ENCODE measurements at regions not wholly inside any gene's neighbourhood (a gene's known extent, or its start where the extent isn't known, plus 50 kb on each side); places are given as distances from the start of the nearest gene placed in this dataset.

- H2BK5ac ChIP-seq (ENCODE audit: low read depth, low read length): no peak overlapping the region
- peak; percentile 33 to 82 for TF ChIP-seq POLR2A (IDR thresholded peaks at IDR 0.05; ENCODE audit: control extremely low read depth in 1 of 2, low read depth in 2 of 2, low read length in 2 of 2)
- no peak for TF ChIP-seq BRCA1 (IDR thresholded peaks at IDR 0.05; ENCODE audit: low read depth, low read length)
Observed at GRCh38 chrX:114049063-114049462, 534.8 kb upstream of the HTR2C start.

More at GRCh38 chrX:114049063-114049462, 534.8 kb upstream of the HTR2C start:
- no peak overlapping the region for H3K23ac ChIP-seq (ENCODE audit: insufficient read length)
- H3K9ac ChIP-seq (replicated peaks in 1 of 4; ENCODE audit: extremely low read depth in 1 of 4, low read depth in 3 of 4, low read length in 3 of 4): no peak overlapping the region
- H3K79me1 ChIP-seq (ENCODE audit: low read depth, low read length): no peaks in the 10 kb centered on the region
- no peaks in the 10 kb centered on the region for H3K9me3 ChIP-seq (ENCODE audit: insufficient read depth in 2 of 2, low read depth in 1 of 2, low read length in 1 of 2)
- WGBS, 2 experiments (ENCODE audit: extremely low coverage in 1 of 2, insufficient coverage in 1 of 2, insufficient read length in 1 of 2, insufficient replicate concordance in 2 of 2, low coverage in 1 of 2, low lambda C conversion rate in 2 of 2, missing lambda C conversion rate in 1 of 2): 52% methylated on average over 3 of the region's 3 CpGs; no CpG with 5 or more reads in 1 of the 2 experiments
- H3K79me2 ChIP-seq (ENCODE audit: control insufficient read depth in 1 of 2, insufficient read depth in 2 of 2, low read length in 2 of 2): peaks cover 0 to 35% of the 10 kb centered on the region in 2 experiments; a peak in 3 of 4 replicates
- no peak overlapping the region for H4K91ac ChIP-seq (replicated peaks; ENCODE audit: insufficient read length, low read length)
- no peak overlapping the region for H4K5ac ChIP-seq (ENCODE audit: insufficient read length, low read depth, low read length)
- H3K4ac ChIP-seq (replicated peaks; ENCODE audit: insufficient read length, low read depth, low read length): no peak overlapping the region
- no peak overlapping the region for H3K14ac ChIP-seq (ENCODE audit: insufficient read length)
- no peak overlapping the region for H2BK15ac ChIP-seq (ENCODE audit: low read length)
- no peak overlapping the region for H2AK5ac ChIP-seq (ENCODE audit: low read depth, low read length)
- DNase-seq (ENCODE audit: low read depth in 1 of 2, low spot score in 2 of 2) (no peak), FAIRE-seq (peak; percentile 73)
- H3K36me3 ChIP-seq (ENCODE audit: control insufficient read depth in 2 of 4, insufficient read depth in 4 of 4, low read length in 3 of 4): peaks cover 0 to 52% (median 6%) of the 10 kb centered on the region in 4 experiments; a peak in 5 of 8 replicates
- no peak overlapping the region for H3K18ac ChIP-seq (ENCODE audit: extremely low read depth, low read length)
- H3K27me3 ChIP-seq (replicated peaks in 1 of 4; ENCODE audit: control insufficient read depth in 3 of 4, extremely low read depth in 1 of 4, insufficient read depth in 3 of 4, low read length in 3 of 4): no peaks in the 10 kb centered on the region
- no peak overlapping the region for H2AFZ ChIP-seq (ENCODE audit: low read length)
- no peak overlapping the region for H2BK120ac ChIP-seq (replicated peaks; ENCODE audit: low read depth, low read length)
- H2BK20ac ChIP-seq (ENCODE audit: low read length): no peak overlapping the region
- peaks cover 0 to 9% (median 4%) of the 10 kb centered on the region in 4 experiments; a peak in 4 of 7 replicates for H3K4me1 ChIP-seq (replicated peaks in 1 of 4; ENCODE audit: control insufficient read depth in 3 of 4, insufficient read depth in 4 of 4, low read length in 3 of 4)
- H3K4me3 ChIP-seq (ENCODE audit: extremely low read depth in 1 of 4, insufficient read depth in 2 of 4, low read depth in 3 of 4, low read length in 4 of 4): peak overlapping the region in 1 of 4 experiments; percentile 40; a peak in 1 of 8 replicates
- peaks cover 0 to 2% of the 10 kb centered on the region in 2 experiments for H4K20me1 ChIP-seq (replicated peaks in 1 of 2; ENCODE audit: control insufficient read depth in 1 of 2, insufficient read depth in 2 of 2, low read length in 2 of 2)
- ChIA-PET POLR2A (ENCODE audit: partially characterized antibody) (interaction anchor here (1.2 to 5.2 kb wide), 4 partner anchors 8 to 113 kb away, joined by 3 to 32 read pairs (median 6); no protein-coding TSS in a partner anchor), CTCF (ENCODE audit: partially characterized antibody) (interaction anchor here (0.6 kb wide), 1 partner anchor 242 kb away, joined by 3 read pairs; no protein-coding TSS in a partner anchor)
- no peak overlapping the region for H3K4me2 ChIP-seq (ENCODE audit: insufficient read depth in 1 of 2, low read depth in 2 of 2, low read length in 2 of 2)
- no peaks in the 10 kb centered on the region for H3K23me2 ChIP-seq (ENCODE audit: low read depth, low read length)
- H3K27ac ChIP-seq (ENCODE audit: low read depth, low read length): no peak overlapping the region; the same call in 1 of the 2 replicates
- H3K56ac ChIP-seq (replicated peaks; ENCODE audit: insufficient read length, low read depth, low read length): no peak overlapping the region
- no peak overlapping the region for H4K8ac ChIP-seq (ENCODE audit: extremely low read depth, insufficient read depth, low read length)
- H2BK12ac ChIP-seq (ENCODE audit: low read depth, low read length): no peak overlapping the region
